NCI-H1417 (cell line): ENCODE measurements at regions not wholly inside any gene's neighbourhood (a gene's known extent, or its start where the extent isn't known, plus 50 kb on each side); places are given as distances from the start of the nearest gene placed in this dataset.

Experiments used
- DNase-seq, 3 experiments: peaks; one replicate each; lab custom pipeline; 2025; lab: John Stamatoyannopoulos, UW

GRCh38 chr20:11210611-11211010, 536.8 kb upstream of the JAG1 start:
- DNase-seq, result no peak

DNA sequence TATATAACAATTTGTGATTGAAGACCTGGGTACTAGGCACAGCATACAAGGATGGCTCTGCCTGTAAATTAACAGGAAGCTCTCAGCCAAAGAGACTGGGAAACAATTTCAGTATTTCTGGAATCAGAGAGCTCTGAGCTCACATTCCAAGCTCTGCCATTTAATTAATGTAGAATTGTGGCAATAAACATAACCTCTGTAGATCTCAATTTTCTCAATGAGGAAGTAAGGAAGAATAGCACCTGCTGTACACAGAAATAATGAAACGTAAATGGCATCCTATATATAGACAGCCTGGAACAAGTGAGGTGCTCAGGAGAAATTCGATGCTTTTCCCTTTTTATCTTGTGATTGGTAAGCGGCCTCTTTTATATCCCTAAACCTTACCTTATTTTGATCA, 538.5 kb upstream of the JAG1 start:
- no peak for DNase-seq

DNA sequence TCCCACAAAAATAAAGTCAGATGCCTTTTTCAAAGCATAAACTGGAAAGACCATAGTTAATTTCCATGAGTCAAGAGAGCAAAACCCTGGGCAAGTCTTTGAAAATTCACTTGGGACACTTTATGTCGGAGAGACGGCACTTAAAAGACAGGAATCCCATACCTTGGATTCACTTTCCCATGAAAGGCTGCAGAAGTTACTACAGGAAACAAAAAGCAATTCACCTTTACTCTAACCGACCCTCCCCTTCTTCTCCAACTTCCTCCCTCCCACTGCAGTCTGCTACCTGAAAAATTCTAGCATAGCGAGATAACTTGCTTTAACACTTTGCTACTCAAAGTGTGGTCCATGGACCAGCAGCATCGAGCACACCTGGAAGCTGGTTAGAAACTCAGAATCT, 539.1 kb upstream of the JAG1 start:
- no peak for DNase-seq

DNA sequence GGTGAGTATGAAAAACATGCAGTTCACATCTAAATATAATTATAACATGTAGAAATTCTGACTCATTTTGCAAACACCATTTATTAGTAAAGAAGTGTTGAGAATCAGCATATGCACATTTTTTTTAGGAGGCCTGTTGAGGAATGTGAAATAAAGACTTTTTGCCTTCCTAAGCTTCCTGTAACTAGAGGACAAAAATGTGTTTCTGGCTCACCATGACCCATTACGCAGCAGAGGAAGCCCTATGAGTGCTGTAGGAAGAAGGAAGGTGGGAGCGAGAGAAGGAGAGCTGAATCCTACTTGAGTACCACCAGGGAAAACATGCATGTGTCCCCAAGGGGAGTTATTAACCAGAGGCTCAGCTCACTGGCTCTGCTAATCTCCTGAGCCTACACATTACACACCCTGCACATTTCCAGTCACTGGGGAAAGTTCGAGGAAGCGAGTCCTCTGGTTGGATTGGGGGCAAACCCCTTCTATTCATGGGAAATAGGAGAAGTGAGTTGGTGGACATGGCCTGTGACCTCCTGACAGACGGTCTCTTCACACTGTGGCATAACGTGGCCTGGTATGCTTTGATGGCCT, 540.5 kb upstream of the JAG1 start:
- no peak for DNase-seq

DNA sequence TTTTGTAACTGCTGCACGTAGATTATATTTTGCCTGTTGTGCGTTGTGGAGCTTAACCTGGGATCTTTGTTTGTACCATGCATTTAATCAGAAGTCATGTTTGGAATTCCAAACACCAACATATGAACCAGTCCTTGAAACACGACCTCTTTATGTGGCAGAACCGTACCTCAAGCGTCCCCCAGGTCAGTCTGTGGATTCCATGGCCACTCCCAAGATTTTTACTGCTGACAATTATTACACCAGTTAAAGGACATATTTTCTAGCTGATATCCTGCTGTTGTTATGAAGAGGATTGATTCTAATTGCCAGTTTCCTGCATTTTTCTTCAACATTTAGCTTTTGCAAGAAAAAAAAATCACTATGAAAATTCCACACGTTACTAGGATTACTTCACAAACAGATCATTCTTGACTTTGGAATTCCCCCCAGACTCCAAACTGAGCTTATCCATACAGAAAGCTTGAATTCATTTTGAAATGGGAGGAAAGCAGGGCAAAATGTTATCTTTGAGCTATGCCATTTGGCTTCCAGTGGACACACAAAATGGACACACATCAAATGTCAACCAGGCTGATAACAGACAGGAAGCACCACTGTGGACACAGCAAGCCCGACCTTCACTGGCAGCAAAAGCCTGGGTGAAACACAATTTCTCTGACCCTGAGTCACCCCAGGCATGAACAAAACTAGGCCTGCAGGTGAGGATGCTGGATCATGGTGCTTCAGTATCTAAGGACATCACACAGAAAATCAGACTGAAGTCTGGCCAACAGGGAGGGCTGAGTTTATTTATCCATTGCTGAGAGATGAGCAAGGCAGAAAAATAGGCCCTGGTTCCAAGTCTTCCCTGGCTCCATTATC, 542.9 kb upstream of the JAG1 start:
- peak in 1 of 3 experiments; percentile 18 for DNase-seq

- peak in 2 of 3 experiments; percentile 29 to 41 for DNase-seq
These were observed 543.8 kb upstream of the JAG1 start for GRCh38 chr20:11217326-11218172.

- no peak for DNase-seq
These were observed 544.4 kb upstream of the JAG1 start for GRCh38 chr20:11218173-11218680.

DNA sequence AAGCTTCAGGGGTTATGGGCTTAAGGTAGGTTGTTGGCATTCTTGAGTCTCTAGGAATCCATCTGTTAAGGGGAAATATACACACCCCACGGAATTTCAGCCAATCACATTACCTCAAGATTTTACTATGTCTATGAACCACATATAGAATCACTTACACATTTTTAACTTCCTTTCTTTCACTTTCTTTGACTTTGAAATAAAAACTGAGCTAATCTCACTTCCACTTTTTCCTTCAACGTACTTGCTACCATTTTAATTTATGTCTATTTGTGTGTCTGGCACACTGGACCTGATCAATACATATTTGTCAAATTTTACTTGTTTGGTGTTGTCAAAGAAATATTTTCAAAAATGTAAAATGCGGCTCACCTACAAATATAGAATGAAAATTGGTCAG, 545.4 kb upstream of the JAG1 start:
- no peak for DNase-seq

DNA sequence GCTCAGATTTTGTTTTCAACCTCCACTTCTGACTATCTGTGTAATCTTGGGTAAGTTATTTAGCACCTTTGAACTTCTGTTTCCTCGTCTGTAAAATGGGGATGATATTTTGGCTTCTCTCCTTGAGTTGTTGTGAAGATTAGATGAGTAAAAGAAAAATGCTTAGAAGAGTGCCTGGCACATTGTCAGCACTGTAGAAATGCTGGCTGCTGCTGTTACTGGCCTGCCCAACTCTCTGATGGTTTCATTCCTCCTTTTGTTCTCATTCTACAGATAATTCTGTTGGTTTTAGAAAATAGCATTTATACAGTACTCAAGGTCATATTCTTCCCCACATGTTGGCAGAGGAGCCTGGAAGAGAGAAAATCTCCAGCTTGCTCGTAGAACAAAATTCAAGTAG, 547.2 kb upstream of the JAG1 start:
- no peak for DNase-seq

DNA sequence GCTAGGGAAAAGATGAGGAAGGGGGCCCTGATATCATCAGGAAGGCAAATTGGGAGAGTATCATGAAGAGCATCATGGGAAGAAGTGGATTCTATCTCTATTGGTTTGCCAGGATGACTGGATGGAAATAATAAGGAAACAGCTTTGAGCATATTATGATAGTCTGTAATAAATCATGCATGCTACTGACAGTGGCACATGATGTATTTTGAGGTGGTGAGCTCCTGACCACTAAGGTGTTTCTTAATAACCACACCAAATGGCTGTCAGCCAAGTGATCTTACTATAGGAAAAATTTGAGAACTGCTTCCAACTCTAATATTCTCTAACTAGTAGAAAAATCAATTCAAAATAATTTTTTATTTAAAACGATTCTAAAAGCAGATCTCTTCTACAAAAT, 548.4 kb upstream of the JAG1 start:
- no peak for DNase-seq

- no peak for DNase-seq
These were observed 553.8 kb upstream of the JAG1 start for GRCh38 chr20:11227602-11228001.

DNA sequence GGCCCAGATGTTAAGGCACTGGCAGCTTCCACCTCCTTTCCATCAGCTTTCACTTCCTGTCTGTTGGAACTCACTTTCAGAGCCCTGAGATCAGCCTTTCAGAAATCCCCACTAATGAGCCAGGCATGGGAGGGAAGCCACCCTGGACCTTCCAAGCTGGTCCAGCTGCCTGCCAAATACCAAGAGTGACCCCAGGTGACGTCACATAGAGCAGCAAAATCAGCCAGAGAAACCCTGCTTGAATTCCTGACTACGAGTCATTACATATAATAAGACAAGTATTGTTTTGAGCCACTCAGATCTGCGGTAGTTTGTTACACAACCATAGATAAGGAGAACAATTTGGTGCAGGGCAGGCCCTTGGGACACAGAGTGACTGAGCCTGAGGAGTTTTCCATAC, 556.0 kb upstream of the JAG1 start:
- DNase-seq, result peak in 2 of 3 experiments; percentile 6 to 29

DNA sequence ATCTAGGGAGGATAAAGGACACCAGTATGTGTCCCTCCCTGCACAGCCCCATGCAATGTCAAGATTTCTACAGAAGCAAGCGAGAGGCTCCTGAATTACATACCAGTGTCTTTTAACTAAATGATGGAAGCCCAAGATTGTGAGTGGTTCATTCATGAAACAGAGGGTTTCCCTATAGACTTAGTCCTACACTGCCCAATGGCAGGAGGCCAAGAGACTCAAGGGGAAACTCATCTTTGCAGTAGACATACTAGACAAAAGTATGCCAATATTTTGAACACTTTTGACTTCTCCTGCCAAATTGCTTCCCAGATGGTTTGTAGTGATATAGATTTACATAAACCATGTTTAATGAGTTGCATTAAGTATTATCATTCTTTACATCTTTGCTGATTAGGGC, 557.2 kb upstream of the JAG1 start:
- no peak for DNase-seq

DNA sequence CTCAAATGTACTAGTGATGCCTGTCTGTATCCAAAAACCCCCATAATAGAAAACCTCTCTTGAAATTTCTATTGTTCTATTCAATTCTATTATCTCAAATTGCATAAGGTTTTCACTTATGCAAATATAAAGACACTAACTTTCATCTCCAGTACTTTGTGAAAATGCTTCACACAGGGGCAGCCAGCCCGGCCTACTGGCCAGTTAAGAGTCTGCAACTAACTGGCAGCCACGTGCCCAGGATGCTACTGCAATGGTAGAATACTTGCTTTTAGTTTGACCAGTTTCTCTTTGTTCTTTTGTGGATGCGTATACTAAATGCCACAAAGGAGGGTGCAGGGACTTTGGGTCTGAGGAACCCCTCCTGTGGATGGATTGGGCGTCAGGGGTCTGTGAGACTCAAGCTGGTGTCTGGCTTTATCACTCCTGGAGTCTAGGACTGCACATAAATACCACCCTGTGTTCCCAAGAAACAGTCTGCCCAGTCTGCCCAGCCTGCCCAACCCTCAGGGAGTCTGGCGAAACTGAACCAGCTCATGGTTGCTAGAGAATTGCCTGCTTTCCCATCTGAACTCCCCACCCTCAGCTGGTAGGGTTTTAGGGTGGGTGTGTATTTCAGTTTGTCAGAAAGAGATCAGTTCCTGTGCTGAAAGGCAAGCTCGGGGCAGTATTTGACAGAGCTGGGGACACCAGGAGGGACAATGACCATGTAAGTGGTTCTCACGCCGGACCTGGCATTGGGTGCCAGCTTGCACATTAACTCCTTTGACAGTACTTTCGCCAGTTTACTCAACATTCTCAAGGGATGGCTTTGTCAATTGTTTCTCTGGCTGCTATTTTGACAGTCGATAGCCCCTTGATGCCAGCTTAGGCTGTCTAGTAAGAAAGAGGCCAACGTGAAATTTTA, 558.2 kb upstream of the JAG1 start:
- DNase-seq, result no peak

GRCh38 chr20:11232896-11233295, 559.1 kb upstream of the JAG1 start:
- DNase-seq, result no peak

DNA sequence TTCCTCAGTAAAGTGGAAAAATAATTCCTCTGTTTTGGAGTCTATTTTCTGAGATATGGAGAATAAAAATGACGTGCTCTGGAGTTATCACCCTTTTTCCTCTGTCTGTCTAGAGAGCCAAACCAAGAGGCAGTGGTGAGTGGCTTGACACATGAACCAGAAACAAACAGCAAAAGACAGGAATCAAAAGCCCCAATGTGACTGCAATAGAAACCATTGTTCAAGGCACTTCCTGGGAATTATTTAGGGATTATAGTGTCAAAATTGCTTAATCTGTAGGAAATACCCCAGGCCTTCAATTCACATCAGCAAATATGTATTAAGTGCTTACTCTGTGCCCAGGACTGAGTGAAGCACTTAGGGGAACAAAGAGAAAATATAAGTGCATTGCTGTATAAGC, 560.4 kb upstream of the JAG1 start:
- peak in 1 of 3 experiments; percentile 26 for DNase-seq

DNA sequence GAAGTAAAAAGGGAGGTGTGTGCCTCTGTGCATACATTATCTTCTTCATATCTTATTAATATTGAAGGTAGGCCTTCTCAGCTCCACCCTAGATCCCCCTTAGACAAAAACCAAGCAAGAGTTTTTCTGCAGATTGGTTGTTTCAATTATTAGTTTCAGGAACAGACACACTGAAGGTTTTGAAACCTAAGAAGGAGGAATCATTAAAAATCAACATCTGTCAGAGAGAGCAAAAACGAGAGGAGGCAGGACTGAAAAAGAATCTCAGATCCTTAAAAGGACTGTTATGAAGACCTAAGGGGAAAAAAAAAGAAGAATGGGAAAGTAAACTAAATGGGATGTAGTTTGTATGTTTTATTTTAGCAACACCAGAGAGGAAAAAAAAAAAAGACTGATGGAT, 560.8 kb upstream of the JAG1 start:
- DNase-seq, result no peak

DNA sequence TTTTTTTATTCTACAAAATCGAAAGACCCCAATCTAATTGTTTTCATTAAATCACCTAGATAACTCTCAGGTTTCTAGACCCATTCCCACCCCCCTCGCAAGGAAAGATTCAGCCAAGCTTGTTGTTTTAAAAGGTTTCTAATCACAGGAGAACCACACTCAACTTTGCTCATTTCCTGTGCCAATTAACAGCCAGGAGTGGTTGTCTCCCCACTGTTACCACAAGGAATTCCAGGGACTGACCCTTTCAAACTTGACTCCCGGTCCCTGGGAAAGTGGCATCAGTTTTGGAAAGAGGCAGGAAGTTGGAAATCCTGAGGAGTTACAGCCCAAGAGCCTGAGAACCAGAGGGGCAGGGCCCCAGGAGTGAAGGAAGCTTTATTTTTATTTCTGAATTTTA, 561.3 kb upstream of the JAG1 start:
- DNase-seq, result no peak

DNA sequence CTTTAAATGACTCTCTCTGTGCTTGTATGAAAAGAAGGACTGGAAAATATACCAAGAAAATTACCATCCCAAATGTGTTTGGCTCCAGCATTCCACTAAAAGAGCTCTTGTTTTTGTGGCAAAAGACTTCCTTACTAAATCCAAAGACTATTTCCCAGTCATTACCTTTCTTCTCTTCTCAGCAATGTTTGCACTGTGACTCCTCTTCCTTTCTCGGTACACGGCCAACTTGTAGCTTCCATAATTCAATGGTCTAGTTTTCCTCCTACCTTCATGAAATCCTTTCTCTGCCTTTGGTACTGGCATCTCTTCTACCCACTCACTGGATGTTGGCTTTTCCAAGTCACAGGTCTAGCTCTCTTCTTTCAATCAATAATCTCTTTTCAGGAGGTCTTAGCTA, 568.5 kb upstream of the JAG1 start:
- DNase-seq, result no peak

- DNase-seq, result no peak
These were observed 571.6 kb upstream of the JAG1 start for GRCh38 chr20:11245431-11245830.

DNA sequence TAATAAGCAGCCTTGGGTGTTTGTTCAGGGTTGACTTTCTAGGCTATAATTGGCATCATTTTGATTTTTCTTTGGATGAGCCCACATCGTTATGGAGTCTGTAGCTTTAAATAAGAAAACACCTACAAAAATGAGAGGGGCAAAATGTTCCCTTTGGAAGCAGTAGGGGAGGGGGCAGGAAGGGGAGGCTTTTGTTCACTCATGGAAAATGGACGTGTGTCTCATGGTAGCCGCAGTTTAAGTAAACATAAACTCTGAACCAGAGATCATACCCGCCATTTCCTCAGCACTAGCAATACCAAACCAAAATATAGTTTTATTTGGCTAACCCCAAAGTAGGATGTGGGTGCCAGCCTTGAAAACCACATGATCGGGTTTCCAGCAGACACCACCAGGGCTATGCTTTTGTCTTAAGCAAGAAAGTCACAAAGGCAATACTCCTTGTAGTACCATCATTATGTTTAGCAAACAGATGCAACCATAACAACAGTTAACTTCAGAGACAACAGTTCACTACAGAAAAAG, 572.5 kb upstream of the JAG1 start:
- DNase-seq, result peak in 2 of 3 experiments; percentile 62 to 91
